Limb (tissue), 2 donors: ENCODE measurements at regions not wholly inside any gene's neighbourhood (a gene's known extent, or its start where the extent isn't known, plus 50 kb on each side); places are given as distances from the start of the nearest gene placed in this dataset.

Experiments used
- DNase-seq, 2 donors: peaks; one replicate each; pipeline ENCODE4 v3.0.0-alpha.2; 2016; ENCODE audit errors: extremely low spot score in 2 of 2

DNA sequence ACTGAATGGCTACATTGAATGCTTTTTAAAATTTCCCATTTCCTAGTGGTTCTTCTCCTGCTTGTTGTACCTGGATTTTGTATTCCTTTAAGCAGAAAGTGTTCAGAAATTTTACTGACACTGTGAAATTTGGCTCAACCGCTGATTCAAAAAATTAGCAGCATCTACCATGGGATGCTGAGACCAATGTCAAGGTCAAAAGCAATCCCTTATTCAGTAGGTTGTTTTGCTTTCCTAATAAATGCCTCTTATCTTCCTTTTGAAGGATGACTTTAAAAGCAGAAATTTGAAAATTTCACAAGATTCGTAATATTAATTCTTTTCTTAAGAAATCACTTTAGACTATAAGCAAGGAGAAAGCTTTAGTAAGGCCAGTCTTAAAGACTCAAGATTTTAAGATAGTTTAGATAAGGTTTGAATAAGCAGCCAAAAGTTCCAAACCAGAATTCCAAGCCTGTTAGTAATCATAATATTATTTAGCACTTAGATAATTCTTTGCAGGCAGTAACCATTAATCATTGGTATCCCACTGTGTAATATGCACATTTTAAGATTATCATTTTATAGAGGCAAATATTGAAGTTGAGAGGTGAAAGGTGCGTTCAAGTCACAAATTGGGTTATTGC is 508.8 kb downstream of the ANKRD50 start:
- DNase-seq = no peak

GRCh38 chr4:124206779-124207605 is 505.5 kb downstream of the ANKRD50 start:
- no peak for DNase-seq

DNA sequence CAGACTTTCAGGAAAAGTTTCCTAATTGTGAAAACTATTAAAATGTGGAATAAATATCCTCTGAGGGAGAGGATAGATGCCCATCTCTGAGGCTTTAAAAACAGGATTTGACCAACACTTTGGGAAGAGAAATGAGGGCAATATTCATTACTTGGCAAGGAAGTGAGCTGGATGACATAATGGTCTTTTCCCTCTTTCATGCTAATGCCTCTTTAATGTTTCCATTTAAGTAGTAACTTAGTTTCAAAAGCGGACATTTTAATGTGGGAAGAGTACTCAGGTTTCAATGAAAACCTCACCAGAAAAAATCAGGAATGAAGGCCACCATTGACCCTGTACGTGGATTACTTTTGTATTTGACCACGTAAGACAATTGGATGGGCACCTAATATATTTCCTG is 503.3 kb downstream of the ANKRD50 start:
- DNase-seq = no peak

DNA sequence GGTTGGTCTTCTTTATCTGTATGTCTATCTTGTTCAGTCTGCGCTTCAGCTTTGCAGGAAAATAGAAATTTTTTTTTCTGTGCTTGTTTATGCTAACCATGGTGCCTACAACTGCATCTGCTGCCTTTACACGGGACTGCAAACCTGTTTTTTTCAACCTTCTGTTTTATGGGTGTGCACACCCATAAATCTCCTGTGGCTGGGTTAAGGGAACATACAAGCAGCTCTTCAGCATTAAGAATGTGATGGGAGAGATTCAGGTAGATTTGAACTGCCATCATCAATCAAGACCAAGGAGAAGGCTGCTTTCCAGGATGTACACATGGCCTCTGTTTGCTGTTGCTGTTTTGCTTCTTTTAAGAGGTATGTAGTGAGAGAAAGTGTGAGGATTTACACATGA is 502.9 kb downstream of the ANKRD50 start:
- no peak for DNase-seq

GRCh38 chr4:124210746-124211145 is 501.8 kb downstream of the ANKRD50 start:
- no peak for DNase-seq

- DNase-seq = peak; percentile 46 to 70
Measured at GRCh38 chr4:124212815-124213630, 499.5 kb downstream of the ANKRD50 start.

GRCh38 chr4:124219389-124219788 is 493.1 kb downstream of the ANKRD50 start:
- DNase-seq = peak in 1 of 2 donors; percentile 51

GRCh38 chr4:124224256-124224655 is 488.3 kb downstream of the ANKRD50 start:
- no peak for DNase-seq

GRCh38 chr4:124227981-124228380 is 484.6 kb downstream of the ANKRD50 start:
- DNase-seq = no peak

DNA sequence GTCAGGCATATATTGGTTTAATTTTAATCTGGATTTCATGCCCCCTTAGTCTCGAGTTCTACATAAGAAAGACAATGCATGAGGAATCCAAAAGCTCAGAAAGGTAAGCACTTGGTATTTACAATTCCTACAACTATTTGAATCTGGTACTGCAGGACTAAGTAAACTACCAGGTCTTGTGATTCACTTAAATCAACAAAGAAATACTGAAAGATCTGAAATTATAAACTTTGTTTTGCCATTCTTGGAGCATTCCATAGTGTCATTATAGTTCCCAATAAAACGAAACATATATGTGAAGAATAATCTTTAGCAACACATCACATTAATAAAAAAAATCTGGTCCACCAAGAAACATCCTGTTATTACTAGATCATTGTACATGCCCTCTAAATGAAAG is 482.3 kb downstream of the ANKRD50 start:
- no peak for DNase-seq

- no peak for DNase-seq
Measured at GRCh38 chr4:124234771-124235170, 477.8 kb downstream of the ANKRD50 start.

DNA sequence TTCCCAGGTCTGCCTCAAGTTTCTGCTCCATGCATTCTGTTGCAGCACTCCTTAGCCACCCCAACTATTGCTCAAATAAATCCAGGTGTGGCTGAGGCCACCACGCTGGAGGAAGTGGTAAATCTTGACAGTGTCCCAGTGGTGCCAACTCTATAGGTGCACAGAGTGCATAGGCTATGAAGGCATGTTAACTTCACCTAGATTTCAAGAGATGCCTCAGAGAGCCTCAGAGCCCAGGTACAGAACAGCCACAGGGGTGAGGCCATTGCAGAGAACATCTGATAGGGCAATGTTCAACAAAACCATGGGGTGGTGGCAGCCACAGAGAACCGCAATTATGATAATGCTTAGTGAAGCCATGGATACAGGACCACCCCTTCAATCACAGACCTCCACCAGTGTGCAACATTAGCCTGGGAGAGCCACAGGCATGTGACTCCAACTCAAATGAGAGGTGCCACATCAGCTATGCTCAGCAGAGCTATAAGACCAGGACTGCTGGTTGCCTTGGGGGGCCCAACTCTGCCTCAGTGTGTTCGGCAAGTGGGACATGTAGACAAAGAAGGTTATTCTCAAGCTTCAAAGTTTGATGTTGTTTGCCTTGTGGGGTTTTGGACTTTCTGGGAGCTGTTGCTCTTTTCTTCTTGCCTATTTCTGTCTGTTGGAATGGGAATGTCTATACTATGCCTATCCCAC is 468.7 kb downstream of the ANKRD50 start:
- no peak for DNase-seq

DNA sequence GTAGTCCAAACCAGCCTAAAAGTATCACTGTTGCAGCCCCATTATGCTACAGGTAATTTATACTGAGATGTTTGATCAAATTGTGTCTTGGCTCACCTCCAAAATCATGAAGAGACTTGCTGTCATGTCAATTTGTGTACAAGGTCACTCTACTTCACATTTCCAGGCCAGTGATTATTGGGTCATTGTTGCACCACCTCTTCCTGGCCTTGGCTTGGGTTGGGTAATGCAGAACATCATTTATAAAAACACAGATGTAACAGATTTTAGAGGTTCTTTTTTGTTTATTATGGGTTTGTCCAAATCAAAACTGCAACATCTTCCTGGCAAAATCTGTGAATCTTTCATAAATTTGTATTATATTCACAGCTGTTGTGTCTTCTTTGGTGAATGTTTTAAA is 459.5 kb downstream of the ANKRD50 start:
- no peak for DNase-seq

- peak; percentile 80 to 89 for DNase-seq
Measured at GRCh38 chr4:124262211-124263179, 450.0 kb downstream of the ANKRD50 start.

DNA sequence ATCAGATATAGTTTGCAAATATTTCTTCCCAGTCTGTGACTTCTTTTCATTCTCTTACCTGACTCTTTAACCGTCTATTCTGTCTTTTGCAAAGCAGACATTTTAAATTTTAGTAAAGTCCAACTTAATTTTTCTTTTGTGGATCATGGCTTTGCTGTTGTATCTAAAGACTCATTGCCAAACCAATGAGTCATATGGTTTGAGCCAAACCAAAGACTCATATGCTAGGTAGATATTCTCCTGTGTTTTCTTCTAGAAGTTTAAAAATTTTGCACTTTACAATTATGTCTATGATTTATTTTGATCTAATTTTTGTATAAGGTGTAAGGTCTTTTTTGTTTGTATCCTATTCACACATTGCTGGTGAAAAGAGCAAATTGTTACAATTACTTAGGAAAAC is 446.8 kb downstream of the ANKRD50 start:
- no peak for DNase-seq

DNA sequence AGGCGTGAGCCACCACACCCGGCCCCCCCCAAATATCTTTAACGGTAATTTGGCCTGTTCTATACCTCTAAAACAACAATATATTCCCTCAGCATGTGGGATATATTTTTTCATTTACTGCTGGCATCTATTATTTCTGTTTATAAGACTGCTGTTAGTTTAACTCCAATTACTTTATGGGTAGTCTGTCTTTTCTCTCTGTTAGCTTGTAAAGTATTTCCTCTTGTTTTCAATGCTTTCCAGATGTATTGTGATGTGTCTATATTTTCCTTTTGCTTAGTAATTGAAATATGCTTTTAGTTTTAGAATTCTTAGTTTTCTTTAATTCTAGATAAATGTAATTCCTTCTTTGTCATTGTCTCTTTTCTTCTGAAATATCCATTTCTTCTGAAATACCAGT is 445.8 kb downstream of the ANKRD50 start:
- peak in 1 of 2 donors; percentile 64 for DNase-seq

- no peak for DNase-seq
Measured at GRCh38 chr4:124276461-124276860, 436.1 kb downstream of the ANKRD50 start.

DNA sequence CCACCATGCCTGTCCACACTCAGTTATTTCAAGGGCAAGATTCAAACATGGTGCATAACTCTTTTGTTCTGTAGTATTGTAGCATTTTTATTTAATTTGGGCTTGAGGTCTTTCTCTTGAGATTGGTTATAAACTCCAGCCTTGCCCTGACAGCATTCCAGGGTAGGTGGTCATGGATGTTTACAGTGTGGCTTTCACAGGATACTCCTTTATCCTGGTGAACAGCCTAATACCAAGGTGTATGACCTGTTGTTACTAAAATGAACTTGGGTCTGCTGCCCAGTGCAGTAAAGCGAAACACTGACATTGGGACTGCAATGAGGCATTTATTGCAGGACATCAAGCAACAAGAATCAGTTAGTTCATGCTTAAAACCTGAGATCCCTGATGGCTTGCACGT is 434.8 kb downstream of the ANKRD50 start:
- no peak for DNase-seq

DNA sequence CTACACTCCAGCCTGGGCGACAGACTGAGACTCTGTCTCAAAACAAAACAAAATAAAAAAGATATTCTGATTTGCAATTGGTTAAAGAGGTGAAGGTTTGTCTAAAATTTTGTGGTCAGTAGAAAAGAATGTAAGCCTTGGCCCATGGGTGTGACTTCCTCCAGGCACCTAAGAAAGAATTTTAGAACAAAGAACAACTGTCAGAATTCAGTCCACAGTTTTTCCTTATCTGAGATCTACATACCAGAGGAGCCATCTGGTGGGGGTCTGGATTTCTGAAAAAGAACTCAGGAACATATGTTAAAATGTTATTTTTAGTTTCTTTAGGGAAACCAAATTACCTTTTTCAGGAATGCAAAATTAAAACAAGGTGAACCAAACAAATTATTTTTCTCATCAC is 434.1 kb downstream of the ANKRD50 start:
- DNase-seq = no peak

DNA sequence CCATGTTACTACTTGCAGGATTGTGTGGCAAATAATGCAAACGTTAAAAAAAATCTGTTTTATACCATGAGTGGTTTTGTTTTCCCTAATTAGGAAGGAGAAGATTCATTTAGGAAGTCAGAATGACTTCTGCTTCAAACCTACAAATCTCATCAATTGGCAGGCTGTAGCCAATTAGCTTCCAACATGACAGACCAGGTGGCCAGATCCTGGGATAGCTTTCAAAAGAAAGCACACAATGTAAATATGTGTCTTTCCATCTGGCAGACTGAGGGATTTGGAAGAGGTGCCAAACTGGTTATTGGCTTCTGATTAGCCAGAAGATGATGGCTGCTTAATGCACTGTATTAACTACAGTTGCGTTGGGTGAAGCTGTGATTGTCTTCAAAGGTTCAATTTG is 432.8 kb downstream of the ANKRD50 start:
- no peak for DNase-seq
